ENCODE measurements at regions not wholly inside any gene's neighbourhood (a gene's known extent, or its start where the extent isn't known, plus 50 kb on each side); places are given as distances from the start of the nearest gene placed in this dataset.
"Not testable (repeated sequence)": the region's sequence is repeated elsewhere in the genome, so short reads cannot be mapped to it uniquely, and the experiment has no call there.

DNA sequence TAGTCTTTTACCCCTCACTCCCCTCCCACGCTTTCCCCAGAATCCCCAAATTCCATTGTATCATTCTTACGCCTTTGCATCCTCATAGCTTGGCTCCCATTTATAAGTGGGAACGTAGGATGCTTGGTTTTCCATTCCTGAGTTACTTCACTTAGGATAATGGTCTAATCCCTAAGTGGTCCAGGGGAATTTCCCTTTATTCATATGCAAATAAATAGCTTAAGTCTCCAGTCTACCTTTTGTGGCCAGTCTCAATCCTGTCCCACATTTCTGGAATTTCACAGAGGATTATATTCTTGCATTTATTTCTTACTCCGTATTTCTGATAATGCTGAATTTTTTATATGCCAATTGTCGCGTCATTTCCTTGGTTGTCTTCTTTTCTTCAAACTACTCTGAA, 245.6 kb upstream of the DAB2 start:
- no peak for DNase-seq (ENCODE audit: low read depth in 2 of 3, low spot score in 2 of 3)

DNA sequence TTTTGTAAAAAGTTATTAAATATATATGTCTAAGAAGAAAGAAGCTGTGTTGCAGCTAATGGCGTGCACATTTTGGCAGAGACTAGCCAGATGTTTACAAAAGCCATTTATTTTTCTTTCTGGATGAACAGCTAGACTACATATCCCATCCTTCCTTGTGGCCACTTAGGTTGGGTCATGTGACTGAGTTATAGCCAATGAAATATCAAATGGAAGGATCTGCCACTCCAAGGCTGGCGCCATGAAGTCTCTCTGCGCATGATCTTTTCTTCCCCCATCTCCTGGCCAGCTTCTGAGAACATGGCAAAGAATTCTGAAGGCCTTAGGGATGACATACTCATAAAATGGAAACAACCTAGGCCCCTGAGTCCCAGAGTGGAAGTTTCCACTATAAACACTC, 244.2 kb upstream of the DAB2 start:
- no peak for DNase-seq (ENCODE audit: low read depth in 2 of 3, low spot score in 2 of 3)

DNA sequence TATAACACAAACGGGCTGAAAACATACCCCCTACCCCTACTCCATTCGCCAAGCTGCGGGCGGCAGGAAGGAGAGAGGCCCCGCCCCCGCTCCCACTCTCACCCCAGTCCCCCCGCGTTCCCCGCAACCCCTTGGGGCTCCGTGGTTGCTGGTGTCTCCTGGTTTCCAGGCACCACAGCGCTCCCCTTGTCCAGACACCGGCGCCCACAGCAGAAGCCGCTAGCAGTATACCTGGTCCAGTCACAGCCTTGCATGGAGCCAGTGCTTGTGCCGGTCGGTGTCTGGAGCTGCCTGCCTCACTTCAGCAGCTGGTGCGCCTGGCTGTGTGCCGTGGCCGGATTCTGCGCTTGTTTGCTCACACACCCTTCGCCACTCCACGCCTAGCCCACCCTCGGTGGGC, 240.5 kb upstream of the DAB2 start:
- DNase-seq (ENCODE audit: low read depth in 2 of 3, low spot score in 2 of 3): no peak

DNA sequence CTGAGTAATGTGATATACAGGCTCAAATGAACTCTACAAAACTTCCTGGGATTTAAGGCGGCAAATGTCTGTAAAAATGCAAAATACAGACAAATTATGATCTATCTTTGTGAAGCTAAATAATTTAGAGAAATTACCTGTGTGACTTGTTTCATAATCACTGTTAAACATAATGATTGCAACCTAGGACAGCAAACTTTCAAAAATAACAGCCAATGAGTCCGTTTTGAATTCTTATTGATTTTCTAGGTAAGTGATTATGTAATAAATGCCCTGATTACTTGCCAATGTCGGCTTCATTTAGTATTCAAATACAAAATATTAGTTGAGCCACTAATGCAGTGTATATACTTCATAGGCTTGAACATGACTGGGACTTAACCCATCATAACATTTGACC, 238.2 kb upstream of the DAB2 start:
- no peak for DNase-seq (ENCODE audit: low read depth in 2 of 3, low spot score in 2 of 3)

DNA sequence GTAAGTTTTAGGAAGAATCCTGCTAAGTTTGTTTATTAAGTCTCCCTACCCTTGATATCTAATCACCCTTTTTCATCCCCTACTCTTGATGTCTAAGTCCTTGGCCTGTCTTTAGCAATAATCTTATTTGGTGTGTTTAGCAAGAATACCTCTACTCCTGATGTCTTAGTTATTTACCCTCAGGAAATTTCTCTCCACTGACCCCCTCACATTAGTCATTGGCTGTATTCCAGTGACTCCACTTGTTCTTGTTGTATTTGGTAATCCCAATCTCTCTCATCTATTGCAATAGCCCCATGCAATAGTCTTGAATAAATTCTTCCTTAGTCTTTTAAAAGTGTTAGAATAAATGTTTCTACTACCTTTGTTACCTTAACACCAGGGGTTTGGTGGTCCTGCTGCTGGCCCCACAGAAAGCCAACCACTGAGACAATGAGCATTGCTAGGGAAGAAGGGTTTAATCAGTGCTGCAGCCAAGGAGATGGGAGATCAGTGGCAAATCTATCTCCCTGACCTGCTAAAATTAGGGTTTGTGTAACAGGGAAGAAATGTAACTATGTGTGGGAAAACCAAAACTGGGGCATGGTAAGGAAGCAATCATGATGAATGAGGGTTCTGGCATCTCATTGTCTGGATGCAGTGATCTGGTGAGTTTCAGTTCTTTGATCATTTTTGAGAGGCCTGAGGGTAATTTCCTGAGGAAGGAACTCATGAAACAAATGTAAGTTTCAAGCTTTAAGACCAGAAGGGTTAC, 236.4 kb upstream of the DAB2 start:
- DNase-seq (ENCODE audit: low read depth in 2 of 3, low spot score in 2 of 3): no peak

DNA sequence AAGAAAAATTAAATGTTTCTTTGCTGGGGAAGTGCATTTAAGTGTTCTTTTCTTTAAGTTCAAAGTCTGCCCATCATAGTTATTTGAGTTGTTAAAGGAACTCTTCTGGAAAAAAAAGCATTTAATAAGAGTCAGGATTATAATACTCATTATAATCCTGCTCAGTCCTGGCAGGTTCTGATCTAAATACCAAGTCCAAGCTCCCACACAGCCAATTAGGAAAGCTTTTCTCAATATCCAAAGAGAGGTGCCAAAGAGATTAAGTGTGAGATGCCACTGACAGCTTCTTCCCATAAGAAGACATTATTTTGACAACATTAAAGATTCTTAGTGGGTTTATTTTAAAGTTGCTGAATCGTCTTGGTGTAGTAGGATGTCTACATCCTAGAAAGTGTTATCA, 235.2 kb upstream of the DAB2 start:
- DNase-seq (ENCODE audit: low read depth in 2 of 3, low spot score in 2 of 3): no peak

DNA sequence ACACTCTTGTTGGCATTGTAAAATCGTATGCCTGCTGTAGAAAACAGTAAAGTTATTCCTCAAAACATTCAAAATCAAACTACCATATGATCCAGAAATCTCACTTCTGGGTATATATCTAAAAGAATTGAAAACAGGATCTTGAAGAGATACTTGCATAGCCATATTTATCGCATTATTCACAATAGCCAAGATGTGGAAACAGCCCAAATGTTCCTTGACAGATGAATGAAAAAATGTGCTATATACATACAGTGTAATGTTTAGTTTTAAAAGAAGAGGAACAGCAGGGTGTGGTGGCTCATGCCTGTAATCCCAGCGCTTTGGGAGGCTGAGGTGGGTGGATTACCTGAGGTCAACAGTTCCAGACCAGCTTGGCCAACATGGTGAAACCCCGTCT, 234.1 kb upstream of the DAB2 start:
- DNase-seq (ENCODE audit: low read depth in 2 of 3, low spot score in 2 of 3): no peak

DNA sequence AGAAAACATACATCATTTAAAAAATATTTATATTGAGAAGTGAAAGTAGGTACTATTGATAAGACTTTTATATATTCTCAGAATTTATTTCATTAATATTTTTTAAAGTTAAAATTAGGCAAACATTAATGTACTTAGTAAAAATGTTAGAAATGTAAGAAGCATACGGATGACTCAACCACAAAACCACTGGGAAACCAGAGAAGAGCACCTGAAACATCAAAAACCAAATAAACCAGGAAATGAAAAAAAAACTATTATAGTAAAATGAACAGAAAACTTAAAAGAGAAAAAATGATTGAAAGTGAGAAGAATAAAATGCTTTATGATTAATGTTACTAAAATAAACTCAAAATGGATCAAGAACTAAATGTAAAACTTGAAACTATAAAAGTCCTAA, 233.2 kb upstream of the DAB2 start:
- no peak for DNase-seq (ENCODE audit: low read depth in 2 of 3, low spot score in 2 of 3)

DNA sequence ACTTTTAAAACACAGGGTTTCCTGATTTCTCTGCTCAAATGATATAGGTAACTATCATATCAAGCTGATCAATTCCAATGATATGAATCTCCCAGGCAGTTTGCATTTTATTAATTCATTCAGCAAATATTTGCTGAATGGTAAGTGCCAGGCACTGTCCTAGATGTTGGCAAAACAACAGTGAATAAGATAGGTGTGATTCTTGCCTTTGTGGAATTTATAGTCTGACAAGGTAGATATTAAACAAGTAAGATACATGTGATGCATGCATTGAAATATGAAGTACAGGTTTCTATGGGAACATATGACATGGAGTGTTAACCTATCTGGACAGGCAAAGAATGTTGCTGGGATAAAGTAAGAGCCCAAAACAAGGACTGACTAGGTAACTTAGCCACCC, 231.8 kb upstream of the DAB2 start:
- no peak for DNase-seq (ENCODE audit: low read depth in 2 of 3, low spot score in 2 of 3)

DNA sequence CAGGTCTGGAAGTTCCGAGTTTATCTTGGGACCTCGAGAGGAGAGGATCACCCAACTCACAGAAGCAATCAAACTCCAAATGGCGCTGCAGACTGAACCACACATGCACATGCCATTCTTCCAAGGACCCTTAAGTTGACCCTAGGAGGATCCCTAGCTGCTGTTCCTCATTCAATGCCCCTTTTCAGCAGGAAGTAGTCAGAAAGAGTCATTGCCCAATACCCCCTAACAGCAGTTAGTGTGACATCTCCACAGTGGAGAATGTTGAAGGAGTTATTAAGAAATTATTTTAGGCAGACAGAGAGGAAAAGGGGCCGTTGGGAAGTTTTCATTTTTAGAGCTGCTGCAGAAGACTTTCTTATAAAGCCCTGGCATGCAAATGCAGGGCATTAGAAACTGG, 229.9 kb upstream of the DAB2 start:
- DNase-seq (ENCODE audit: low read depth in 2 of 3, low spot score in 2 of 3): no peak

DNA sequence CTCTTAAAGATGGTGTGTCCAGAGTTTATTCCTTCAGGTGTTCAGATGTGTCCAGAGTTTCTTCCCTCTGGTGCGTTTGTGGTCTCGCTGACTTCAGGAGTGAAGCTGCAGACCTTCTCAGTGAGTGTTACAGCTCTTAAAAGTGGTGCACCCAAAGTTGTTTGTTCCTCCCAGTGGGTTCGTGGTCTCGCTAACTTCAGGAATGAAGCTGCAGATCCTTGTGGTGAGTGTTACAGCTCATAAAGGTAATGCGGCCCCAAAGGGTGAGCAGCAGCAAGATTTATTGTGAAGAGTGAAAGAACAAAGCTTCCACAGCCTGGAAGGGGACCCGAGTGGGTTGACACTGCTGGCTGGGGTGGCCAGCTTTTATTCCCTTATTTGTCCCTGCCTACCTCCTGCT, 227.7 kb upstream of the DAB2 start:
- not testable (repeated sequence) for DNase-seq (ENCODE audit: low read depth in 2 of 3, low spot score in 2 of 3)

DNA sequence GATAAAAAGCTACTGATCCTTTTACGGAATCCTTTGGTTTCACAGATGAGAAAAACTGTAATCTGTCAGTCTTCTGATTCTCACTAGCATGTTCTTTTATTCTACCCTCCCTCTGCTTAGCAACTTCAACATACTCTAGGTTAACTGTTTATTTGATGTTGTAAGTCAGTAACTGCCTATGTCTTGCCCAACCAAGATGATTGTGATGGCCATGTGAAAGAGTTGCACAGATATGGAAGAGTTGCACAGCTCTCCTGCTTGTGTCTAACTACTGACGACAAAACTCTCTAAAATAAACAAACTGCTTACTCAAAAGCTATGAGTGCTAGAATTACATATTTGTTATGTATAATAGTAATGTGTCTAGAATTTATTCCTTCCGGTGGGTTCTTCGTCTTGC, 227.3 kb upstream of the DAB2 start:
- no peak for DNase-seq (ENCODE audit: low read depth in 2 of 3, low spot score in 2 of 3)

DNA sequence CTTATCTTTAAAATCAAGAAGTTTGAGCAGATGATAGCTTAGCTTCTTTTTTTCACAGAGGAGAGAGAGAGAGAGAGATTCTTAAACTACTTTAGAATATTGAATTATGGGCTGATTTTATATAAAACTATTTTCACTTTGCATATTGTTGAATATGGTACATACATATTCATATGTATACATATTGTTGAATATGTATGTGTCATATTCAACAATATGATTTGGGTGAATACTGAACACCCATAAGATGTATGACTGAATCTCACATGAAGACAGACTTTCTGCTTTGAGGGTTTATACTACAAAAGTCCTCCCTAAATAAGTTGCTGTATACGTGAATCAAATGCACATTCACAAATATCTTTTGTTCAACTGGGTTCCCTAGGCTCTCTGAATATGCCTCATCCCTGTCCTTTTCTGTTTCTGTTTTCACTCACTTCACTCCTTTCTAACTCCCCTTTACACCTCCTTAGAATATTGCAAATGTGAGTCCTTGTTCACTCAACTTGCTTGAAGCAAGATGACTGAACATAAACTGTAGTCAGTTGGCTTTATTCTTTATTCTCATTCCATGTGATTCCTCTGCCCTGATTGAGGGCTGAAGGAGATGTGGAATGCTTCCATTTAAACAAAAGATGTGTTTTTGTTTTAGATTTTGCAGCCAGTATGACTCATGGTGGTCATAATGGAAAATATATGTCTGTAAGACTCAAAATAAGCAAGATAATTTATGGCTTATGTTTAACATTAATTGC, 225.4 kb upstream of the DAB2 start:
- DNase-seq (ENCODE audit: low read depth in 2 of 3, low spot score in 2 of 3): no peak

DNA sequence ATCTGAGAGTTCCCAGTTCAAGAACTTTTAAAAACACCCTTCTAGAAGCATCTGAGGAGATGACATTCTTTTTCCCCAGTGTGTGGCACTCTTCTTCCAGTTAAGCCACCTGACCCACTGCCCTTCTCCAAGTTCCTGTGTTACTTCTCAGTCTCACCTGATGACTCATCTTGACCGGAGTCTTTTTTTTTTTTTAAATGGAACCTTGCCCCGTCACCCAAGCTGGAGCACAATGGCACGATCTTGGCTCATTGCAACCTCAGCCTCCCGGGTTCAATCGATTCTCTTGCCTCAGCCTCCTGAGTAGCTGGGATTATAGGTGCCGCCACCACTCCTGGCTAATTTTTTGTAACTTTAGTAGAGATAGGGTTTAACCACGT, 224.1 kb upstream of the DAB2 start:
- DNase-seq (ENCODE audit: low read depth in 2 of 3, low spot score in 2 of 3): no peak

DNA sequence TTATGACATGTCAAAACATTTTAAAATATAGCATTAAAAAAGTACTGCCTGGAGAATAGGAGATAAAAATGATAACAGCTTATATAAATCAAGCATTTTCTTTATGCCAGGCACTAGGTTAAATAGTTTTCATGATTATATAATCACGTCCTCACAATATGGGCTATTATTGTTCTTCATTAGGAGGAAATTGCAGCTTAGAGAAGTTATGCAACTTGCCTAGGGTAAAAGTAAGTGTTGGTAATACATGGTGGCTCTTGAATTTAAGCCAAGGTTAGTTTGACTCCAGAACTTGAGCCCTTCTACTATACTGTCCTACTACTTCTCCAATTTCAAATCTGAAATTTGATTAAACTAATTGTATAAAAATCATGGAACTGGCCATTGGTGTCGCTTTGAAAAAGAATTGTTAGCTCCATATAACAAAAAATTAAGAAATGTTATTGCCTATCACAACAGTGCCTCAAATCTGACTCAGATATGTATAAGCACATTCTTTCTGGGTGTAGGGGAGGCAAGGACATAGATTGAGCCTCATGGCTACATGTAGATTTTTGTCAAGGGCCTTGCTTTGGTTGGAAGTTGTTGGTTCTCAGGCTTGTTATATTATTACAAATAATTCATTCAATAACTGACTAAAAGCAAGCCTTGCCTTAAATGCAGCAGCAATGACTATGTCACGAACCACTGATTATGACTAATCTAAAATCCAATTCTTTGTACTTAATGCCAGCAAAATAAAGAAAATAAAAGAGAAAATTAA, 223.5 kb upstream of the DAB2 start:
- DNase-seq (ENCODE audit: low read depth in 2 of 3, low spot score in 2 of 3): no peak

DNA sequence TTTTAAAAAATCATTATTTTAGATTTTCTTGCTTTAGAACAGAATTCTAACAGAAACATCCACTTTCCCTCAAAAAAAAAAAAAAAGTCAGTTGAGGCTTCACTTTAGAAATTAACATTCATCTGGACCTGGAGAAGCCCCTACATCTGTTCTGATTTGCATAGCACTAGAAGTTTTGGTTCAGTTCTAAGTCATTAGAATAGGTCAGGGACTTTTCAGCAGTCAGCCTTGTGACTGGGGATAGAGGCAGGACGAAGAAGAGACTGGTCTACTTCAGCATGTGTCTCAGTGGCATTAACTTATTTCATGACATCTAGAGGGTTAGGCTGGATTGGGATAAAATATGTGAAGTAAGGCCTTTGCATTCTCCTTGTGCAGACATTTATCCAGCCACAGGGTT, 215.8 kb upstream of the DAB2 start:
- DNase-seq (ENCODE audit: low read depth in 2 of 3, low spot score in 2 of 3): no peak

DNA sequence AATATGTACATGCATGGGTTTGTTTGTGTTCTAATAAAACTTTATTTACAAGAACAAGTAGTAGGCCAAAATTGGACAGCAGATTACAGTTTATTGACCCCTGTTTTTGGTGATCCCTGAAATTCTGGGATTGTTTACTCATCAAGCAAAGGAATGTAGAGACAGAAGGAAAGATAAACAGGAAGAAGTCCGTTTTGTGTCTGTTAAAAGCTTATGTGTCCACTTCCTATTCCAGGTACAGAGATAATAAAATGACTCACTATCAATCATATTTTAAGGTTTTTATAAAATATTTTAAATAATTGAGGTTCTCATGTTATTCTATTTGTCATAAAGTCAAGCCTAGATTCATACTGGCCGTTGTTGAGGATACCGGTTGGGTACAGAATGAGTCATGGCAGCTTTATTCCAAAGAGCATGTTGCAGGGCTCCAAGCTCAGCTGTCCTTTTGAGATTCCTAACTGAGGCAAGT, 214.9 kb upstream of the DAB2 start:
- no peak for DNase-seq (ENCODE audit: low read depth in 2 of 3, low spot score in 2 of 3)

DNA sequence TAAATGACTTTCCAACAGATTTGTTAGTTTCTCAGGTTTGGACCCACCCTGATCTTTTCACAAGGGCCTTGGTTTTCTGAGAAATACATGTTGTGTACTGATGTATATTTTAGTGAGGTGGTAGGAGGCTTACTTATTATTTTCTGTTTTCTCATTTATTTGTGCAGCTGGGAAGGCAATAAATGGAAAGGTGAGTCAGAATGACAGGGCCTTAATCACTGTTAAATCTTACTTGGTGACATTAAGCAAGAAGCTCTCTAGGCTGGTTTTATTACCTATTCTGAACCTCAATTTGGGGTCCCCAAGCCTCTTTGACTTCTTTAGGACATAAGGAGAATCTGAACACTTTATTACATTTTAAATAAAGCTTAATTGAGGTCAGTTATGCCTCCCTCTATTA, 214.0 kb upstream of the DAB2 start:
- no peak for DNase-seq (ENCODE audit: low read depth in 2 of 3, low spot score in 2 of 3)

DNA sequence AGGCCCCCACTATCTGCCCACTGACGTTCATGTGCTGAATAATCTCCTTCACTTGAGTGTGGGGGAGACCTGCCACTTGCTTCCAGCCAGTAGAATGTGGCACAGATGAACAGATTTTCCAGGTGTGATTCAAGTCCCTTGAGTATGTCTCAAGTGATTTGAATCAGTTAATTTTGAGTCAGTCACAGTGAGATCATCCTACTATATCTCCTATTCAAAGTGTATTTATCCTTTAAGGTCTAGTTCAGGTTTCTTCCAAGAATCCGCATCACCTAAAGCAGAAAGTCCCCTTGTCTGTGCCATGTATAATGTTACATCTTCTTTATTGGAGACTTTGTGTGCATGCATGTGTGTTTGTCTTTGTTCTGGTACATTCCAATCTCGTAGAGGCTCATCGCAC, 208.3 kb upstream of the DAB2 start:
- no peak for DNase-seq (ENCODE audit: low read depth in 2 of 3, low spot score in 2 of 3)

DNA sequence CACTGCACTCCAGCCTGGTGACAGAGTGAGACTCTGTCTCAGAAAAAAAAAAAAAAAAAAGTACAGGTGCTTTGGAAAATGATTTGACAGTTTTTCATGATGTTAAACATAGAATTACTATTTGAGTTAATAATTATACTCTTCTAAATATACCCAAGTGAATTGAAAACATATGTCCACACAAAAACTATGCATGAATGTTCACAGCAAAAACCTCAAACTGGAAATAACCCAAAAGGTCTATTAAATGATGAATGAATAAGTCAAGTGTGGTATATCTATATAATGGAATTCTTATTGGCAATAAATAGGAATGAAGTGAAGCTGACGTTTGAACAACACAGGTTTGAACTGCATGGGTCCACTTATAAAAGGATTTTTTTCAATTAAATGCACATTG, 207.2 kb upstream of the DAB2 start:
- DNase-seq (ENCODE audit: low read depth in 2 of 3, low spot score in 2 of 3): no peak

DNA sequence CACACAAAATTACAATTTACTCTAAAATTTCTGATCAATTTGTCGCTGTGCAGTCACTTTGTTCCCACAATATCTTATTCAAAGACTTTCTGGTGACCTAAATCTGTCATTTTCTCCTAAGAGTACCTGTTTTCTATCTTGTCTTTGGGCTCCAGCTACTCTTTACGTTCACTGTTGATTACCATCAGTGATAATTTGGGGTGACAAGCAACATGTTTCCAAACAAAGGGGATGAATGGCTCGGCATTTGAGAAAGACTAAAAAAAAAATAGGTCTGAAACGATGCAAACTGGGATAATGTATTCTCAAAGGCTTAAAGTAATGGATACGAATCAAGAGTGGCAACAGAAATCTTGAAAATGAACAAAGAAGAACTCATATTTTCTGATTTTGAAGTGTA, 205.2 kb upstream of the DAB2 start:
- DNase-seq (ENCODE audit: low read depth in 2 of 3, low spot score in 2 of 3): no peak

DNA sequence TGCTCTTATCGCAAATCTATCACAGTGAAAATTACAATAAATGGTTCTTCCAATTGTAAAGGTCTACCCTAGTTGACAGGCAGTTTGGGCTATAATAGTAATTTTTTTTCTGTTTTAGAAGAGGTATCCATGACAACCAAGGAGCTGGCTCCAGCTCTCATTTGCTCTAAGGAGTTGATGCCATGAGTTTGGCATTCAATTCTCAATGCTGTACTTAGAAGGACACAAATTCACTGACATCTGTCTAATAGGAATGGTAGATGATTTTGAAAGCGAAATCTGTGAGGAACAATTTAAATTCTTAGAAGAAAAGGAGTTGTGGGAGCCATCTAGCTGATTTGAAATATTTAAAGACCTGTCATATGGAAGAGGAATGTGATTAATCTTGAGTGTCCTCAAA, 203.6 kb upstream of the DAB2 start:
- DNase-seq (ENCODE audit: low read depth in 2 of 3, low spot score in 2 of 3): no peak

All from activated CD8-positive, alpha-beta memory T cell treated with anti-CD3 and anti-CD28 coated beads for 48 hours (primary cell).